ENCODE measurements at regions not wholly inside any gene's neighbourhood (a gene's known extent, or its start where the extent isn't known, plus 50 kb on each side); places are given as distances from the start of the nearest gene placed in this dataset.

DNA sequence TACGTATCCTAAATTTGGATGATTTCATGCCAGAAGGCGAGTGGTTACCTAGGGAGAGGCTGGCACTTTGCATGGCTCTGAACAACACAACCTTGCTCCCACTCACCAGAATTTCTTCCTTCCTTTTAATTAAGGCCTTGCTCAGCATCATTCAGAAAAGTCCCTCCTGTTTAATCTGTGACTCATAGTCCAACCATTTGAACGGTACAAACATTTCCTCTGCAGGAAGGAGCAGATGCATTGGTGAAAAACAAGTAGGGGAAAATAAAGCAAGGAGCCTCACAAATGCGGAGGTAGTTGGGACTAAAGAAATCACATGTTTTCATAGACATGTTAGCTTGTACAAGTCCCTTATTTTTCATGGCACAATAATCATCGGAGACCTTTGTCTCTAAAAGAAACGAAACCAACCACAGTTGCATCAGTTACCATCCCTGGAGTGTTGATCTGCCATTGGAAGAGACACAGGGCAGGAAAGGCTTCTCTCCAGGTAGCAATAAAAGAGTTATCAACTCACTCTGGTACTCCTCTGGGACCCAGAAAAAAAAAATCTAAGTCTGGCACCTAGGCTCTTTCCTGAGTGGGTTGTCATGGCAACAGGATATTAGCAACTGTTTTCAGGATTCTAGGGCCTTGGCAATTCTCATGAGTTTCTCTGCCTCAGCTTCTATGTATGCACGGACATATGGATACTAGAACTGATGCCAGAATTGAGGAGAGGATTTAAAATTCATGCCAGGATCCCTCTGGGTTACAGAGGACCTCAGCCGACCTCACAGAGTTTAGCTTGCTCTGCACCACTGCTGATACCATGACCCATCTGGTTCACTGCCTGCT is 255.4 kb upstream of the ARPP21 start:
- no peak for DNase-seq
- WGBS, 3 donors = 44 to 47% (median 46%) methylated on average over 8 of the region's 8 CpGs
- Histone ChIP-seq H3K4me3 (no peak overlapping the region), H3K27me3 (ENCODE audit: insufficient read depth in 3 of 3, low read length in 2 of 3) (no peaks in the 10 kb centered on the region), H3K27ac (no peak overlapping the region), H3K9me3 (no peaks in the 10 kb centered on the region), H3K4me1 (no peaks in the 10 kb centered on the region), H3K36me3 (ENCODE audit: insufficient read depth in 1 of 2, low read depth in 1 of 2) (no peaks in the 10 kb centered on the region)
- TF ChIP-seq, protein P1, sequence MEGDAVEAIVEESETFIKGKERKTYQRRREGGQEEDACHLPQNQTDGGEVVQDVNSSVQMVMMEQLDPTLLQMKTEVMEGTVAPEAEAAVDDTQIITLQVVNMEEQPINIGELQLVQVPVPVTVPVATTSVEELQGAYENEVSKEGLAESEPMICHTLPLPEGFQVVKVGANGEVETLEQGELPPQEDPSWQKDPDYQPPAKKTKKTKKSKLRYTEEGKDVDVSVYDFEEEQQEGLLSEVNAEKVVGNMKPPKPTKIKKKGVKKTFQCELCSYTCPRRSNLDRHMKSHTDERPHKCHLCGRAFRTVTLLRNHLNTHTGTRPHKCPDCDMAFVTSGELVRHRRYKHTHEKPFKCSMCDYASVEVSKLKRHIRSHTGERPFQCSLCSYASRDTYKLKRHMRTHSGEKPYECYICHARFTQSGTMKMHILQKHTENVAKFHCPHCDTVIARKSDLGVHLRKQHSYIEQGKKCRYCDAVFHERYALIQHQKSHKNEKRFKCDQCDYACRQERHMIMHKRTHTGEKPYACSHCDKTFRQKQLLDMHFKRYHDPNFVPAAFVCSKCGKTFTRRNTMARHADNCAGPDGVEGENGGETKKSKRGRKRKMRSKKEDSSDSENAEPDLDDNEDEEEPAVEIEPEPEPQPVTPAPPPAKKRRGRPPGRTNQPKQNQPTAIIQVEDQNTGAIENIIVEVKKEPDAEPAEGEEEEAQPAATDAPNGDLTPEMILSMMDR (IDR thresholded peaks at IDR 0.05) = no peak
- ATAC-seq = no peak
- intact Hi-C loops (cut with DNase I) = no loop called here

DNA sequence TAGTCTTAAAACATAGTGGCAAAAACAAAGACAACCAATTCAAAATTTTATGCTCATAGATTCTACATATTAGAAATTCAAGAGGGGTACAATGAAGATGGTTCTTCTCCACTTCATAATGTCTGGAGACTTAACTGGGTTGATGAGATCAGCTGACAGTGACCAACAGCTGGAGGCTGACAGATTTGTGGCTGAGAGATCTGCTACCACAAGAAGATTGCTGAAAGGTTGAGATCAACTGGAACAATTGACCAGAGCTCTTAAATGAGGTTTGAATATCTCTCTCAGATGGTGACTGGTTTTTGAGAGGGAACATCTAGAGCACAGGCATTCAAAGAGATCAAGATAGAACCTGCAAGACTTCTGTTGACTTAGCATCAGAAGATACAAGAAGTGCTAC is 254.1 kb upstream of the ARPP21 start:
- no peaks in the 10 kb centered on the region for H3K36me3 ChIP-seq (ENCODE audit: insufficient read depth in 1 of 2, low read depth in 1 of 2)
- H3K9me3 ChIP-seq = no peaks in the 10 kb centered on the region
- no peaks in the 10 kb centered on the region for H3K27me3 ChIP-seq (ENCODE audit: insufficient read depth in 3 of 3, low read length in 2 of 3)
- H3K4me1 ChIP-seq = no peaks in the 10 kb centered on the region
- DNase-seq (no peak), ATAC-seq (no peak)
- TF ChIP-seq, protein P1 (IDR thresholded peaks at IDR 0.05) = no peak
- intact Hi-C loops (cut with DNase I) = no loop called here
- H3K27ac ChIP-seq = no peak overlapping the region
- no peak overlapping the region for H3K4me3 ChIP-seq

DNA sequence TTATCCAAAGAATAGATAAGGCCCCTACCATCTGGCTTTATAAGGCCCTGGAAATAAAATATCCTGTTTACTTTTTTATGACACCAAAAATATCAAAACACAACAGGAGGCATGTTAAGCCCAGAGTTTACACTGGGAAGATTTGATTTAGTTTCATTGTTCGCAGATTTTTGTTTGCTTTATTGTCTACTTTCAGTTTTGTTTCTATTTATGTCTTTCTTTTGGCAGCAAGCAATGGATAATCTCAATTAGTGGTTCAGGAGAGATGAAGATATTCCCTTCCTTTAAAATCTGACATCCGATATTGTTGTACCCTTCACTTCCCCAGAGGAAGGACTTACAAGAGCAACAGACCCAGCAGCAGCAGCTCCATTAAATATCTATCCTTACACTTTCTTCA is 249.4 kb upstream of the ARPP21 start:
- DNase-seq = no peak
- no peaks in the 10 kb centered on the region for H3K4me1 ChIP-seq
- peaks cover 4% of the 10 kb centered on the region for H3K9me3 ChIP-seq
- H3K4me3 ChIP-seq = no peak overlapping the region
- H3K36me3 ChIP-seq (ENCODE audit: insufficient read depth in 1 of 2, low read depth in 1 of 2) = no peaks in the 10 kb centered on the region
- TF ChIP-seq, protein P1 (IDR thresholded peaks at IDR 0.05) = no peak
- no peak for ATAC-seq
- H3K27ac ChIP-seq = no peak overlapping the region
- 26 to 27% (median 27%) methylated on average over 2 of the region's 2 CpGs for WGBS, 3 donors
- intact Hi-C loops (cut with DNase I) = no loop called here
- H3K27me3 ChIP-seq (ENCODE audit: insufficient read depth in 3 of 3, low read length in 2 of 3) = no peaks in the 10 kb centered on the region

DNA sequence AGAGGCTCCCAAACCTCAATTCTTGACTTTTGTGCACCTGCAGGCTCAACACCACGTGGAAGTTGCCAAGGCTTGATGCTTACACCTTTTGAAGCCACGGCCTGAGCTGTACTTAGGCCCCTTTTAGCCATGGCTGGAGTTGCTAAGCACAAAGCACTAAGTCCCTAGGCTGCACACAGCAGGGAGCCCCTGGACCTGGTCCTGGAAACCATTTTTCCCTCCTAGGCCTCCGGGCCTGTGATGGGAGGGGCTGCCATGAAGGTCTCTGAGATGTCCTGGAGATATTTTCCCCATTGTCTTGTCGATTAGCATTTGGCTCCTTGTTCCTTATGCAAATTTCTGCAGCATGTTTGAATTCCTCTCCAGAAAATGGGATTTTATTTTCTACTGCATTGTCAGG is 247.1 kb upstream of the ARPP21 start:
- Histone ChIP-seq H3K27ac (no peak overlapping the region), H3K9me3 (peaks cover 4% of the 10 kb centered on the region), H3K4me1 (no peaks in the 10 kb centered on the region), H3K27me3 (ENCODE audit: insufficient read depth in 3 of 3, low read length in 2 of 3) (no peaks in the 10 kb centered on the region), H3K36me3 (ENCODE audit: insufficient read depth in 1 of 2, low read depth in 1 of 2) (no peaks in the 10 kb centered on the region), H3K4me3 (no peak overlapping the region)
- DNase-seq (no peak), ATAC-seq (no peak)
- intact Hi-C loops (cut with DNase I) = no loop called here
- WGBS, 3 donors = 72 to 91% (median 74%) methylated on average over 4 of the region's 4 CpGs
- TF ChIP-seq, protein P1 (IDR thresholded peaks at IDR 0.05) = no peak
